Subcutaneous abdominal adipose tissue (tissue), 5 donors: ENCODE measurements at regions not wholly inside any gene's neighbourhood (a gene's known extent, or its start where the extent isn't known, plus 50 kb on each side); places are given as distances from the start of the nearest gene placed in this dataset.
"Not testable (repeated sequence)": the region's sequence is repeated elsewhere in the genome, so short reads cannot be mapped to it uniquely, and the experiment has no call there.

Experiments
- H3K27ac ChIP-seq: one replicate; pipeline ENCODE4 v1.7.0; 2013; ENCODE audit warnings: low read depth, mild to moderate bottlenecking, inconsistent platforms, low read length, moderate library complexity
- H3K27me3 ChIP-seq, 5 donors: one replicate each; pipeline ENCODE4 v1.7.0; 2013; ENCODE audit warnings: low read length in 5 of 5, inconsistent platforms in 1 of 5; ENCODE audit not compliant: control insufficient read depth in 5 of 5, insufficient read depth in 4 of 5
- H3K36me3 ChIP-seq, 5 donors: one replicate each; pipeline ENCODE4 v1.7.0; 2013; ENCODE audit warnings: low read length in 5 of 5; ENCODE audit not compliant: control insufficient read depth in 5 of 5, insufficient read depth in 5 of 5
- H3K4me1 ChIP-seq, 5 donors: one replicate each; pipeline ENCODE4 v1.7.0; 2013; ENCODE audit warnings: low read length in 5 of 5, mild to moderate bottlenecking in 3 of 5, moderate library complexity in 1 of 5; ENCODE audit not compliant: control insufficient read depth in 5 of 5, insufficient read depth in 5 of 5
- H3K4me3 ChIP-seq, 5 donors: one replicate each; pipeline ENCODE4 v1.7.0; 2013; ENCODE audit warnings: low read length in 5 of 5, low read depth in 1 of 5
- H3K9ac ChIP-seq, 5 donors: one replicate each; pipeline ENCODE4 v1.7.0; 2013; ENCODE audit warnings: low read length in 5 of 5, mild to moderate bottlenecking in 4 of 5, moderate library complexity in 3 of 5
- H3K9me3 ChIP-seq, 5 donors: one replicate each; pipeline ENCODE4 v1.7.0; 2013; ENCODE audit warnings: low read length in 5 of 5; ENCODE audit not compliant: control insufficient read depth in 5 of 5
- donor health status: healthy.
- donor health status: healthy.
- donor health status: healthy.
- donor health status: healthy.
- donor health status: healthy.

DNA sequence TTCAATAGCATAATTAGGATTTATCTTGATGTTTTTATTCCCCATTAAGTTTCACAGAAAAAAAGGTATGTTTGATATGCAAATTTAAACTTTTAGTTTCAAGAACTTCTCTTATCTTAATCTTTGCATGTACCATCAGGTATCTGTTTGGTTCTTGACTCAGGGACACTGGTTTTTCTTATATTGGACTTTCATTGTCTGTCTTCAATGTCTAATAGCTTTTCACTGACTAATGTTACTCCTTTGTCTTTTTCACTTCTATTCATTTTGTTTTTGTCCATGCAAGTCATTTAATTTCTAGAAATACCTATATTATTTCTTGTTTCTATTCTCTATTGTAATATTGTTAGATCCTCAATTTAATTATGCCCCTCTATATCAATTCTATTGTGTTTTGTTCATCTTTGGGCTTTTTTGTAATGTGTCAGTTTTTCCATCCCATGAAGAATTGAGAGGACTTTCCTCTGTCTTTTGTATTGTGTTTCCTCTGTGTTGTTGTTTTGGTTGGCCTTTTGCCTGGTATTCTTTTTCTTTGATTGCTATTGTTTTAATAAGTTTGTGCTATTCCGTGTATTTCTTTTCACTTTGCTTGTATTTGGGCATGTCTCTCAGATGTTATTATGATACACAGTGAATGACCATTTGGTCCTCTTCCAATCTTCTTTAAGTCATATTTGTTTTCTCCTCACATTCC, 58.3 kb upstream of the ANKRD10 start:
- peaks cover 0 to 3% (median 0%) of the 10 kb centered on the region in 5 donors for H3K9me3 ChIP-seq
- H3K4me1 ChIP-seq: no peaks in the 10 kb centered on the region
- peaks cover 0 to 4% (median 0%) of the 10 kb centered on the region in 5 donors for H3K27me3 ChIP-seq
- no peak overlapping the region for H3K9ac ChIP-seq
- H3K4me3 ChIP-seq: no peak overlapping the region
- H3K36me3 ChIP-seq: no peaks in the 10 kb centered on the region
- H3K27ac ChIP-seq: no peak overlapping the region

DNA sequence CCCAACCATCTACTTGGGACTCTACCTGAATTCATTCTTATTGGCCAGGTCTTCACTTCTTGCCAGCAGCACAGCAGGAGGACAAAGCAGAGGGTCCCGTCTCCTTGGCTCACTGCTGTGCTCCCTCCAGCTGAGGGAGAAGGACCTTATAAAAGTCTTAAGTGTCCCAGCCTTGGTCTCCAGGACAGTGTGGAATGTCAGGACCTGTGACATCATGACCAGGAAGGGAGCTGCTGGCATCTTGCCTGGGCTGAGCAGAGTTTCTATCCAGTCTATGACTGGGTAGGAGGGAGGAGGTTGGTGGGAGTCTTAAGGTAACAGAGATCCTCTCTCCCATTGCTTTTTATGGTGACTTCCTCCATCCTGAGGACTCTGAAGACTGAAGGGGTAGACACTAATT, 56.6 kb upstream of the ANKRD10 start:
- Histone ChIP-seq H3K27ac (no peak overlapping the region), H3K4me3 (no peak overlapping the region), H3K9ac (no peak overlapping the region), H3K4me1 (peaks cover 0 to 3% (median 0%) of the 10 kb centered on the region in 5 donors), H3K9me3 (peaks cover 0 to 3% (median 2%) of the 10 kb centered on the region in 5 donors), H3K27me3 (peaks cover 0 to 4% (median 0%) of the 10 kb centered on the region in 5 donors), H3K36me3 (no peaks in the 10 kb centered on the region)

DNA sequence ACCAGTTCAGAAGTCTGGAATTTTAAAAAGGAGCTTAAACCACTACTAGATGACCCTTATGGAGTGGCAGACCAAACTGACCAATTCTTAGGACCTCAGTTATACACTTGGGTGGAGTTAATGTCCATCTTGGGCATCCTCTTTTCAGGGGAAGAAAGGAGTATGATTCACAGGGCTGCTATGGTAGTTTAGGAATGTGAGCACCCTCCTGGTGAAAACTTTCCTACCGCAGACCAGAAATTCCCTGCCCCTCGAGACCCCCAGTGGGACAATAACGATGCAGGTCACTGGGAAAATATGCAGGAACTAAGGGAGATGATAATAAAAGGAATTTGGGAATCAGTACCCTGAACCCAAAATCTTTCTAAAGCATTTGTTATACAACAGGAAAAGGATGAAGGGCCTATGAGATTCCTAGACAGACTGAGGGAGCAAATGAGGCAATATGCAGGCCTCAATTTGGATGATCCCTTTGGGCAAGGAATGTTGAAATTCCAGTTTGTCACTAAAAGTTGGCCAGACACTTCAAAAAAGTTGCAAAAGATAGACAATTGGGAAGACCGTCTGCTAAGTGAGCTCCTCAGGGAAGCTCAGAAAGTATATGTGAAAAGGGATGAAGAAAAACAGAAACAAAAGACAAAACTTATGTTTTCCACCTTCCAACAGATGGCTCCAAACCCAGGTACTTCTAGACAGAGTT, 52.4 kb upstream of the ANKRD10 start:
- H3K27ac ChIP-seq, H3K36me3 ChIP-seq, H3K27me3 ChIP-seq, H3K4me3 ChIP-seq, H3K9ac ChIP-seq, H3K4me1 ChIP-seq: not testable (repeated sequence)
- H3K9me3 ChIP-seq: peaks cover 3 to 30% (median 13%) of the 10 kb centered on the region in 5 donors

DNA sequence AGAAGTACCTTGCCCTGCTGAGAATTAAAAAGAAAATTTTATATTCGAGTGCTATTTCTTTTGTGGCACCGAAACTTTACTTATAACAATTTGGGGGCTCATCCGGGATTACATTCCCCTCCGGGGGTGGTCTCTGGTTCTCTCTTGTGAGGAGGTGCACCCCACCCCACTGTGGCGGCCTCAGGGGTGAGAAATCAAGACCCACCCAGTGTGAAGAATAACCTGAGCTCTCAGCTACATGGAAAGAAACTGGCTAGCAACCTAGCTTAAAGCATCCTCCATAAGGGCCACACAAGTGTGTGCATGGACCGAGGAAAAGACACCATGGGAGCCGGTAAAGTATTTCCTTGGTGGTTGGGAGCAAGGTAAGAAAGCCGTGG, 50.9 kb upstream of the ANKRD10 start:
- Histone ChIP-seq H3K4me1 (peaks cover 0 to 3% (median 0%) of the 10 kb centered on the region in 5 donors), H3K9me3 (peaks cover 3 to 30% (median 13%) of the 10 kb centered on the region in 5 donors), H3K27me3 (no peaks in the 10 kb centered on the region), H3K4me3 (no peak overlapping the region), H3K36me3 (no peaks in the 10 kb centered on the region), H3K9ac (no peak overlapping the region), H3K27ac (no peak overlapping the region)

DNA sequence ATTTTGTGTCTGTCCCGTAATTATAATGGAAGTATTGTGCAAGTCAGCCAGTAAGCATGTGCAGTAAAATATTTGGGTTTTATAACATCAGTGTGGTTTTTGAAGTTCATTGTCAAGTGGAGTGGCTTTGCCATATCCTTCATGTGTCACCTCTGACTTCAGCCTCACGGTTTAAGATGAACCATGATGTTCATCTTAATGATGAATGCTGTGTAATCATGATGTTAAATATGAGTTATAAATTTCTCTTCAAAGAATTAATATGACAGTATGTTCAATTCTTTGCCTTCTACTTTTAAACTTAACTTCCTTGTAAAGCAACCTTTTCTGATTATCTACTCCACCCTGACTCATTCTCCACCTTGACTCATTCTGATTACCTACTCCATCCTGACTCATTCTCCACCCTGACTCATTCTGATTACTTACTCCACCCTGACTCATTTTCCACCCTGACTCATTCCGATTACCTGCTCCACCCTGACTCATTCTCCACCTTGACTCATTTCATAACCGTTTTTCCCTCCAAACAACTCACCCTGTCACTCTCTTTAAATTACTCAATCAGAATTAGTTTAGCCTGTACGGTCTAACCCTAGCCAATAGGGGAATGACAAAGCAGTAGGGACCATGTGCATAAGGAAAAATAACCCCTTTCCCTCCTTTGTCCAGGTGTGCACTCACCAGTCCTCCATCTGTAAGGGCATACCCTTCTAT, 50.3 kb upstream of the ANKRD10 start:
- no peaks in the 10 kb centered on the region for H3K36me3 ChIP-seq
- no peak overlapping the region for H3K9ac ChIP-seq
- H3K4me3 ChIP-seq: no peak overlapping the region
- H3K9me3 ChIP-seq: peaks cover 3 to 30% (median 13%) of the 10 kb centered on the region in 5 donors
- no peak overlapping the region for H3K27ac ChIP-seq
- H3K4me1 ChIP-seq: peaks cover 0 to 3% (median 0%) of the 10 kb centered on the region in 5 donors
- no peaks in the 10 kb centered on the region for H3K27me3 ChIP-seq
